Stromal cell of bone marrow (primary cell): ENCODE measurements at regions not wholly inside any gene's neighbourhood (a gene's known extent, or its start where the extent isn't known, plus 50 kb on each side); places are given as distances from the start of the nearest gene placed in this dataset.
A peak's percentile ranks its signal among the peaks of the same experiment; 100 is the strongest.

Source experiments
- DNase-seq: peaks from one replicate; pipeline ENCODE4 v3.0.0-alpha.2; 2012; ENCODE audit warnings: low read depth

- DNase-seq, result no peak
These were observed 136.8 kb upstream of the AFF2 start for GRCh38 chrX:148363471-148364235.

- DNase-seq, result no peak
These were observed 135.2 kb upstream of the AFF2 start for GRCh38 chrX:148365233-148365632.

GRCh38 chrX:148371291-148371690 lies 129.1 kb upstream of the AFF2 start:
- DNase-seq, result no peak

- DNase-seq, result no peak
These were observed 127.5 kb upstream of the AFF2 start for GRCh38 chrX:148372925-148373324.

GRCh38 chrX:148376342-148376741 lies 124.1 kb upstream of the AFF2 start:
- DNase-seq, result no peak

- no peak for DNase-seq
These were observed 120.3 kb upstream of the AFF2 start for GRCh38 chrX:148380107-148380506.

GRCh38 chrX:148380650-148381561 lies 119.5 kb upstream of the AFF2 start:
- peak; percentile 3 for DNase-seq

GRCh38 chrX:148381603-148382002 lies 118.8 kb upstream of the AFF2 start:
- no peak for DNase-seq

- no peak for DNase-seq
These were observed 117.4 kb upstream of the AFF2 start for GRCh38 chrX:148382983-148383382.

- no peak for DNase-seq
These were observed 114.9 kb upstream of the AFF2 start for GRCh38 chrX:148385471-148385870.

GRCh38 chrX:148389629-148390028 lies 110.8 kb upstream of the AFF2 start:
- no peak for DNase-seq

GRCh38 chrX:148412006-148412405 lies 88.4 kb upstream of the AFF2 start:
- peak; percentile 4 for DNase-seq

GRCh38 chrX:148416142-148416541 lies 84.3 kb upstream of the AFF2 start:
- no peak for DNase-seq

GRCh38 chrX:148416931-148417330 lies 83.5 kb upstream of the AFF2 start:
- peak; percentile 55 for DNase-seq

- peak; percentile 48 for DNase-seq
These were observed 82.5 kb upstream of the AFF2 start for GRCh38 chrX:148417934-148418333.

- DNase-seq, result peak; percentile 25
These were observed 77.9 kb upstream of the AFF2 start for GRCh38 chrX:148422526-148422925.

GRCh38 chrX:148424570-148424969 lies 75.8 kb upstream of the AFF2 start:
- no peak for DNase-seq

GRCh38 chrX:148426467-148426866 lies 74.0 kb upstream of the AFF2 start:
- no peak for DNase-seq

GRCh38 chrX:148441387-148441786 lies 59.0 kb upstream of the AFF2 start:
- no peak for DNase-seq

- DNase-seq, result no peak
These were observed 57.2 kb upstream of the AFF2 start for GRCh38 chrX:148443216-148443615.

GRCh38 chrX:148448686-148449085 lies 51.7 kb upstream of the AFF2 start:
- DNase-seq, result no peak
